Gastrocnemius medialis (tissue), 4 donors: ENCODE measurements at regions not wholly inside any gene's neighbourhood (a gene's known extent, or its start where the extent isn't known, plus 50 kb on each side); places are given as distances from the start of the nearest gene placed in this dataset.
A peak's percentile ranks its signal among the peaks of the same experiment; 100 is the strongest.

Source experiments
- ATAC-seq, 2 donors: fragments of 150-250 bp; one replicate each; pipeline ENCODE4 v1.9.1; 2016
- DNase-seq, 2 donors: peaks; one replicate each; pipeline ENCODE4 v3.0.0-alpha.2; 2019
- H3K27ac ChIP-seq, 4 donors: fragments of 200-600 bp; sonication (generic); 1 replicate in 1 of 4; 2 replicates in 3 of 4; pipeline ENCODE4 v1.5.1; 2016 to 2018; ENCODE audit warnings: mild to moderate bottlenecking in 2 of 4, moderate library complexity in 1 of 4
- H3K27me3 ChIP-seq, 3 donors: fragments of 200-600 bp; sonication (generic) in 2 of 3; 1 replicate in 1 of 3; 2 replicates in 2 of 3; pipeline versions ENCODE4 v1.5.1 to v1.6.0; 2016 to 2019; ENCODE audit warnings: mild to moderate bottlenecking in 1 of 3, moderate library complexity in 1 of 3
- H3K36me3 ChIP-seq, 2 donors: fragments of 200-600 bp; sonication (generic) in 1 of 2; one replicate each; pipeline ENCODE4 v1.5.1; 2017 to 2018
- H3K4me1 ChIP-seq, 2 donors: fragments of 200-600 bp; sonication (generic) in 1 of 2; one replicate each; pipeline ENCODE4 v1.5.1; 2016 to 2017; ENCODE audit warnings: mild to moderate bottlenecking in 2 of 2
- H3K4me3 ChIP-seq, 4 donors: fragments of 200-600 bp; sonication (generic) in 3 of 4; 1 replicate in 1 of 4; 2 replicates in 3 of 4; pipeline ENCODE4 v1.5.1; 2016 to 2019; ENCODE audit warnings: mild to moderate bottlenecking in 2 of 4
- H3K9me3 ChIP-seq, 3 donors: fragments of 200-600 bp; sonication (generic) in 2 of 3; 1 replicate in 1 of 3; 2 replicates in 2 of 3; pipeline ENCODE4 v1.5.1; 2016 to 2019
- CTCF ChIP-seq, 5 experiments: fragments of 450-650 bp in 3 of 5; fragments of 200-600 bp in 2 of 5; sonication (generic) in 2 of 5; IDR thresholded peaks in 4 of 5; conservative IDR thresholded peaks in 1 of 5; 1 replicate in 4 of 5; 2 replicates in 1 of 5; pipeline ENCODE4 v1.5.1; 2016 to 2019; ENCODE audit warnings: antibody characterized with exemption in 5 of 5, mild to moderate bottlenecking in 3 of 5, moderate library complexity in 3 of 5
- POLR2A ChIP-seq, 2 donors: fragments of 450-650 bp; IDR thresholded peaks; one replicate each; pipeline ENCODE4 v1.6.1; 2017; ENCODE audit warnings: antibody characterized with exemption in 2 of 2, mild to moderate bottlenecking in 2 of 2, moderate library complexity in 2 of 2
- in situ Hi-C, 4 donors: fragments of 200-750 bp; cut with MboI; loops; one replicate each; pipeline versions ENCODE4 v1.15.0 to v1.8.0; 2017; ENCODE audit warnings: low sequenced_read_pairs in 4 of 4
- intact Hi-C: fragments of 100-400 bp; cut with DNase I; formaldehyde crosslinking; loops from one replicate; pipeline ENCODE4 v1.15.1; 2023; ENCODE audit warnings: low total_unique reads

GRCh38 chr18:25467226-25467987 is 115.4 kb upstream of the ZNF521 start:
- no peak for TF ChIP-seq CTCF (IDR thresholded peaks at IDR 0.05 in 4 of 5, conservative IDR thresholded peaks at IDR 0.05 in 1 of 5)
- no peak for TF ChIP-seq POLR2A (IDR thresholded peaks at IDR 0.05)
- H3K9me3 ChIP-seq, result no peaks in the 10 kb centered on the region
- intact Hi-C loops, result loop anchor here (2.0 to 5.0 kb wide), 3 partner anchors 93 to 480 kb away; partner anchors contain the start of gene ZNF521

GRCh38 chr18:25465152-25465732 is 113.3 kb upstream of the ZNF521 start:
- Histone ChIP-seq H3K4me3 (no peak overlapping the region), H3K27me3 (no peaks in the 10 kb centered on the region), H3K4me1 (peaks cover 27 to 36% of the 10 kb centered on the region in 2 donors), H3K9me3 (no peaks in the 10 kb centered on the region), H3K27ac (no peak overlapping the region), H3K36me3 (no peaks in the 10 kb centered on the region)
- in situ Hi-C loops, result no loop called here
- DNase-seq, result no peak
- TF ChIP-seq POLR2A (IDR thresholded peaks at IDR 0.05), result no peak
- no peak for TF ChIP-seq CTCF (IDR thresholded peaks at IDR 0.05 in 4 of 5, conservative IDR thresholded peaks at IDR 0.05 in 1 of 5)
- no peak for ATAC-seq
- intact Hi-C loops, result loop anchor here (2.0 to 5.0 kb wide), 2 partner anchors 40 to 478 kb away; no protein-coding TSS in a partner anchor

More at GRCh38 chr18:25467226-25467987, 115.4 kb upstream of the ZNF521 start:
- Histone ChIP-seq H3K36me3 (no peaks in the 10 kb centered on the region), H3K4me1 (peaks cover 31 to 36% of the 10 kb centered on the region in 2 donors), H3K4me3 (peak overlapping the region in 3 of 4 donors; percentile 3 to 25 (median 5)), H3K27ac (peak overlapping the region; percentile 73 to 84 (median 82)), H3K27me3 (no peaks in the 10 kb centered on the region)
- peak; percentile 98 to 99 for ATAC-seq
- DNase-seq, result peak; percentile 88 to 95
- in situ Hi-C loops, result no loop called here

GRCh38 chr18:25464227-25464626 is 112.3 kb upstream of the ZNF521 start:
- intact Hi-C loops, result loop anchor here (2.0 kb wide), 1 partner anchor 41 kb away; no protein-coding TSS in a partner anchor
- H3K4me3 ChIP-seq, result no peak overlapping the region
- H3K4me1 ChIP-seq, result peaks cover 21 to 36% of the 10 kb centered on the region in 2 donors
- DNase-seq (no peak), ATAC-seq (no peak)
- no peaks in the 10 kb centered on the region for H3K27me3 ChIP-seq
- in situ Hi-C loops, result no loop called here
- H3K36me3 ChIP-seq, result no peaks in the 10 kb centered on the region
- no peaks in the 10 kb centered on the region for H3K9me3 ChIP-seq
- H3K27ac ChIP-seq, result no peak overlapping the region
- no peak for TF ChIP-seq POLR2A (IDR thresholded peaks at IDR 0.05)
- TF ChIP-seq CTCF (IDR thresholded peaks at IDR 0.05 in 4 of 5, conservative IDR thresholded peaks at IDR 0.05 in 1 of 5), result no peak

- Histone ChIP-seq H3K27ac (no peak overlapping the region), H3K36me3 (no peaks in the 10 kb centered on the region), H3K4me3 (no peak overlapping the region), H3K4me1 (peaks cover 21 to 36% of the 10 kb centered on the region in 2 donors), H3K27me3 (no peaks in the 10 kb centered on the region), H3K9me3 (no peaks in the 10 kb centered on the region)
- ATAC-seq (no peak), DNase-seq (no peak)
- TF ChIP-seq POLR2A (IDR thresholded peaks at IDR 0.05) (no peak), CTCF (IDR thresholded peaks at IDR 0.05 in 4 of 5, conservative IDR thresholded peaks at IDR 0.05 in 1 of 5) (no peak)
- in situ Hi-C loops (no loop called here), intact Hi-C loops (loop anchor here (2.0 kb wide), 1 partner anchor 41 kb away; no protein-coding TSS in a partner anchor)
Observed at GRCh38 chr18:25463726-25464125, 111.8 kb upstream of the ZNF521 start.
